Pulmonary artery endothelial cell (primary cell): ENCODE measurements at regions not wholly inside any gene's neighbourhood (a gene's known extent, or its start where the extent isn't known, plus 50 kb on each side); places are given as distances from the start of the nearest gene placed in this dataset.

ENCODE experiments used
- DNase-seq: peaks from one replicate; pipeline ENCODE4 v3.0.0-alpha.2; 2011; ENCODE audit warnings: low read depth, low spot score

GRCh38 chr5:173529861-173530260, 86.6 kb downstream of the BOD1 start:
- DNase-seq = no peak

- no peak for DNase-seq
These were observed 88.8 kb downstream of the BOD1 start for GRCh38 chr5:173527671-173528070.

- DNase-seq = no peak
These were observed 92.3 kb downstream of the BOD1 start for GRCh38 chr5:173524136-173524535.

- DNase-seq = no peak
These were observed 93.1 kb downstream of the BOD1 start for GRCh38 chr5:173523388-173523787.

- no peak for DNase-seq
These were observed 93.9 kb downstream of the BOD1 start for GRCh38 chr5:173522518-173522917.

- no peak for DNase-seq
These were observed 97.6 kb downstream of the BOD1 start for GRCh38 chr5:173518856-173519255.

- DNase-seq = no peak
These were observed 98.8 kb downstream of the BOD1 start for GRCh38 chr5:173517648-173518047.

- DNase-seq = no peak
These were observed 100.9 kb downstream of the BOD1 start for GRCh38 chr5:173515526-173515925.

GRCh38 chr5:173514661-173515060, 101.8 kb downstream of the BOD1 start:
- DNase-seq = no peak

GRCh38 chr5:173513521-173513991, 102.9 kb downstream of the BOD1 start:
- DNase-seq = no peak

GRCh38 chr5:173512637-173513435, 103.6 kb downstream of the BOD1 start:
- DNase-seq = no peak

- DNase-seq = no peak
These were observed 107.4 kb downstream of the BOD1 start for GRCh38 chr5:173509060-173509459.

- no peak for DNase-seq
These were observed 109.3 kb downstream of the BOD1 start for GRCh38 chr5:173507171-173507570.

- DNase-seq = no peak
These were observed 110.8 kb downstream of the BOD1 start for GRCh38 chr5:173505634-173506033.

- DNase-seq = no peak
These were observed 114.5 kb downstream of the BOD1 start for GRCh38 chr5:173501922-173502321.

- DNase-seq = no peak
These were observed 115.2 kb downstream of the BOD1 start for GRCh38 chr5:173501271-173501670.

GRCh38 chr5:173500213-173500560, 116.3 kb downstream of the BOD1 start:
- DNase-seq = no peak

GRCh38 chr5:173499471-173500212, 116.8 kb downstream of the BOD1 start:
- no peak for DNase-seq

- no peak for DNase-seq
These were observed 117.5 kb downstream of the BOD1 start for GRCh38 chr5:173498739-173499470.

- no peak for DNase-seq
These were observed 118.2 kb downstream of the BOD1 start for GRCh38 chr5:173498286-173498685.

- DNase-seq = no peak
These were observed 118.8 kb downstream of the BOD1 start for GRCh38 chr5:173497685-173498084.

GRCh38 chr5:173496883-173497255, 119.6 kb downstream of the BOD1 start:
- DNase-seq = no peak
